H1 (cell line): ENCODE measurements at regions not wholly inside any gene's neighbourhood (a gene's known extent, or its start where the extent isn't known, plus 50 kb on each side); places are given as distances from the start of the nearest gene placed in this dataset.

ENCODE experiments used
- CTCF ChIA-PET: fragments of 300-600 bp; sonication (Branson Sonifier 250); formaldehyde crosslinking; loops from one replicate; lab custom pipeline; 2021; ENCODE audit not compliant: partially characterized antibody; lab: Charles Lee
- POLR2A ChIA-PET: fragments of 300-600 bp; sonication (Branson Sonifier 250); formaldehyde crosslinking; loops from one replicate; lab custom pipeline; 2021; ENCODE audit warnings: inconsistent platforms; ENCODE audit not compliant: partially characterized antibody; lab: Charles Lee
- DNase-seq, 2 experiments: peaks; one replicate each; pipeline versions ENCODE4 v3.0.0 to v3.0.0-alpha.2; 2010 to 2022; ENCODE audit warnings: low spot score in 2 of 2, low read depth in 1 of 2, mixed read lengths in 1 of 2
- FAIRE-seq: peaks from 2 replicates; lab custom pipeline; 2011; peaks lifted over from hg19 to GRCh38; lab: Jason Lieb, UNC
- H2AFZ ChIP-seq: 2 replicates; pipeline ENCODE4 v1.8.1; 2012; ENCODE audit warnings: low read length, inconsistent platforms
- H2AK5ac ChIP-seq: 2 replicates; pipeline ENCODE4 v1.6.1; 2013; ENCODE audit warnings: low read depth, low read length
- H2BK120ac ChIP-seq: replicated peaks from 2 replicates; pipeline ENCODE3; 2013; ENCODE audit warnings: low read depth, low read length, inconsistent platforms
- H2BK12ac ChIP-seq: 2 replicates; pipeline ENCODE4 v1.6.1; 2013; ENCODE audit warnings: low read depth, low read length
- H2BK15ac ChIP-seq: 2 replicates; pipeline ENCODE4 v1.6.1; 2013; ENCODE audit warnings: low read length
- H2BK20ac ChIP-seq: 2 replicates; pipeline ENCODE4 v1.6.1; 2013; ENCODE audit warnings: low read length
- H2BK5ac ChIP-seq: 2 replicates; pipeline ENCODE4 v1.6.1; 2013; ENCODE audit warnings: low read depth, low read length
- H3K14ac ChIP-seq: 2 replicates; pipeline ENCODE4 v1.6.1; 2013; ENCODE audit warnings: inconsistent platforms; ENCODE audit not compliant: insufficient read length
- H3K18ac ChIP-seq: 2 replicates; pipeline ENCODE4 v1.6.1; 2013; ENCODE audit warnings: low read length; ENCODE audit errors: extremely low read depth
- H3K23ac ChIP-seq: 2 replicates; pipeline ENCODE4 v1.6.1; 2013; ENCODE audit warnings: inconsistent platforms; ENCODE audit not compliant: insufficient read length
- H3K23me2 ChIP-seq: 2 replicates; pipeline ENCODE4 v1.6.1; 2013; ENCODE audit warnings: low read depth, low read length
- H3K27ac ChIP-seq: 2 replicates; pipeline ENCODE4 v1.6.1; 2011; ENCODE audit warnings: low read depth, low read length, inconsistent platforms
- H3K27me3 ChIP-seq, 4 experiments: replicated peaks in 1 of 4; 1 replicate in 1 of 4; 2 replicates in 3 of 4; pipeline versions ENCODE4 v1.6.1 to v1.8.1; 2011 to 2013; ENCODE audit warnings: low read length in 3 of 4, mild to moderate bottlenecking in 3 of 4, inconsistent platforms in 2 of 4, mixed read lengths in 2 of 4, moderate library complexity in 1 of 4; ENCODE audit not compliant: control insufficient read depth in 3 of 4, insufficient read depth in 3 of 4; ENCODE audit errors: extremely low read depth in 1 of 4
- H3K36me3 ChIP-seq, 4 experiments: 2 replicates each; pipeline versions ENCODE4 v1.6.1 to v1.8.1; 2011 to 2013; ENCODE audit warnings: mild to moderate bottlenecking in 4 of 4, low read length in 3 of 4, moderate library complexity in 2 of 4, control low read depth in 1 of 4, inconsistent platforms in 1 of 4; ENCODE audit not compliant: insufficient read depth in 4 of 4, control insufficient read depth in 2 of 4
- H3K4ac ChIP-seq: replicated peaks from 2 replicates; pipeline ENCODE3; 2013; ENCODE audit warnings: low read length, low read depth, mixed read lengths, inconsistent platforms; ENCODE audit not compliant: insufficient read length
- H3K4me1 ChIP-seq, 4 experiments: replicated peaks in 1 of 4; 1 replicate in 1 of 4; 2 replicates in 3 of 4; pipeline versions ENCODE4 v1.6.1 to v1.8.1; 2011 to 2013; ENCODE audit warnings: low read length in 3 of 4, inconsistent platforms in 2 of 4, mixed read lengths in 1 of 4; ENCODE audit not compliant: insufficient read depth in 4 of 4, control insufficient read depth in 3 of 4
- H3K4me2 ChIP-seq, 2 experiments: 2 replicates each; pipeline versions ENCODE4 v1.6.1 to v1.8.1; 2011 to 2013; ENCODE audit warnings: low read depth in 2 of 2, low read length in 2 of 2, control low read depth in 1 of 2, inconsistent platforms in 1 of 2, mild to moderate bottlenecking in 1 of 2; ENCODE audit not compliant: insufficient read depth in 1 of 2
- H3K4me3 ChIP-seq, 4 experiments: fragments of 200-600, 300-600 bp in 1 of 4; sonication (generic), shearing (Covaris generic), sonication (Bioruptor Twin) in 1 of 4; 2 replicates each; pipeline versions ENCODE4 v1.5.1 to v1.8.1; 2011 to 2016; ENCODE audit warnings: low read length in 4 of 4, low read depth in 3 of 4, control low read depth in 2 of 4, inconsistent platforms in 2 of 4, mild to moderate bottlenecking in 2 of 4, mixed read lengths in 1 of 4, moderate library complexity in 1 of 4; ENCODE audit not compliant: insufficient read depth in 2 of 4; ENCODE audit errors: extremely low read depth in 1 of 4
- H3K56ac ChIP-seq: replicated peaks from 2 replicates; pipeline ENCODE3; 2013; ENCODE audit warnings: low read depth, mild to moderate bottlenecking, mixed read lengths, low read length, inconsistent platforms; ENCODE audit not compliant: insufficient read length
- H3K79me1 ChIP-seq: 2 replicates; pipeline ENCODE4 v1.6.1; 2013; ENCODE audit warnings: low read depth, low read length, control low read depth
- H3K79me2 ChIP-seq, 2 experiments: 2 replicates each; pipeline versions ENCODE4 v1.6.1 to v1.8.1; 2012 to 2013; ENCODE audit warnings: low read length in 2 of 2, mild to moderate bottlenecking in 2 of 2, inconsistent platforms in 1 of 2; ENCODE audit not compliant: insufficient read depth in 2 of 2, control insufficient read depth in 1 of 2
- H3K9ac ChIP-seq, 4 experiments: replicated peaks in 1 of 4; 1 replicate in 1 of 4; 2 replicates in 3 of 4; pipeline versions ENCODE4 v1.6.1 to v1.8.1; 2011 to 2013; ENCODE audit warnings: low read depth in 3 of 4, low read length in 3 of 4, control low read depth in 2 of 4, mild to moderate bottlenecking in 2 of 4, moderate library complexity in 2 of 4, inconsistent platforms in 1 of 4; ENCODE audit errors: extremely low read depth in 1 of 4
- H3K9me3 ChIP-seq, 2 experiments: 2 replicates each; pipeline versions ENCODE4 v1.6.1 to v1.8.1; 2012 to 2013; ENCODE audit warnings: mild to moderate bottlenecking in 2 of 2, moderate library complexity in 2 of 2, control low read depth in 1 of 2, inconsistent platforms in 1 of 2, low read depth in 1 of 2, low read length in 1 of 2, mixed read lengths in 1 of 2; ENCODE audit not compliant: insufficient read depth in 2 of 2
- H4K20me1 ChIP-seq, 2 experiments: replicated peaks in 1 of 2; 2 replicates each; pipeline versions ENCODE3 to v1.8.1; 2011 to 2013; ENCODE audit warnings: inconsistent platforms in 2 of 2, low read length in 2 of 2, mild to moderate bottlenecking in 1 of 2; ENCODE audit not compliant: insufficient read depth in 2 of 2, control insufficient read depth in 1 of 2
- H4K5ac ChIP-seq: 2 replicates; pipeline ENCODE4 v1.6.1; 2013; ENCODE audit warnings: low read length, low read depth, mixed read lengths, inconsistent platforms; ENCODE audit not compliant: insufficient read length
- H4K8ac ChIP-seq: 2 replicates; pipeline ENCODE4 v1.8.0; 2013; ENCODE audit warnings: mild to moderate bottlenecking, moderate library complexity, low read length, inconsistent platforms; ENCODE audit not compliant: insufficient read depth; ENCODE audit errors: extremely low read depth
- H4K91ac ChIP-seq: replicated peaks from 2 replicates; pipeline ENCODE3; 2013; ENCODE audit warnings: low read length, mixed read lengths, inconsistent platforms; ENCODE audit not compliant: insufficient read length
- ASH2L ChIP-seq: fragments of 200-600, 300-600 bp; sonication (generic); IDR thresholded peaks from one replicate; pipeline ENCODE4 v1.7.1; 2017; ENCODE audit warnings: low read length
- CREB1 ChIP-seq: IDR thresholded peaks from 2 replicates; pipeline ENCODE4 v1.6.1; 2012; ENCODE audit warnings: inconsistent platforms
- HDAC2 ChIP-seq, 2 experiments: fragments of 300-600 bp in 1 of 2; sonication (generic) in 1 of 2; IDR thresholded peaks; 2 replicates each; pipeline ENCODE4 v1.6.1; 2011 to 2012; ENCODE audit warnings: low read depth in 2 of 2, low read length in 2 of 2, mild to moderate bottlenecking in 2 of 2, moderate library complexity in 2 of 2, borderline replicate concordance in 1 of 2, inconsistent platforms in 1 of 2
- JUND ChIP-seq: IDR thresholded peaks from 2 replicates; pipeline ENCODE4 v1.6.1; 2011; ENCODE audit warnings: mild to moderate bottlenecking, improper control_type of control experiment, low read length
- KDM1A ChIP-seq: fragments of 200-600, 300-600 bp; sonication (generic); IDR thresholded peaks from 2 replicates; pipeline ENCODE4 v1.7.1; 2016; ENCODE audit warnings: mild to moderate bottlenecking, low read length, borderline replicate concordance
- MAX ChIP-seq: IDR thresholded peaks from 2 replicates; pipeline ENCODE4 v1.6.1; 2012; ENCODE audit warnings: inconsistent platforms
- NANOG ChIP-seq: IDR thresholded peaks from 2 replicates; pipeline ENCODE4 v1.6.1; 2011; ENCODE audit warnings: low read length, low read depth, mild to moderate bottlenecking, inconsistent platforms; ENCODE audit not compliant: insufficient read depth, poor library complexity, severe bottlenecking
- RFX5 ChIP-seq: IDR thresholded peaks from 2 replicates; pipeline ENCODE4 v1.6.1; 2011; ENCODE audit warnings: low read depth, low read length, improper control_type of control experiment, borderline replicate concordance
- RNF2 ChIP-seq: fragments of 200-900, 300-1000 bp; sonication (generic); IDR thresholded peaks from 2 replicates; pipeline ENCODE4 v1.7.1; 2016; ENCODE audit warnings: borderline replicate concordance, low read depth, mild to moderate bottlenecking, antibody characterized with exemption, low read length; ENCODE audit not compliant: poor library complexity, severe bottlenecking; ENCODE audit errors: missing control alignments
- SIRT6 ChIP-seq: IDR thresholded peaks from one replicate; pipeline ENCODE4 v1.7.1; 2012; ENCODE audit warnings: low read length, inconsistent platforms
- USF2 ChIP-seq: IDR thresholded peaks from 2 replicates; pipeline ENCODE4 v1.6.1; 2011; ENCODE audit warnings: low read length, improper control_type of control experiment
- WGBS, 2 experiments: shearing (Covaris generic) in 1 of 2; methylation state at CpG; one replicate each; pipeline versions ENCODE4 v1.1.6 to v1.1.7; 2013 to 2015; ENCODE audit warnings: low lambda C conversion rate in 2 of 2, mixed read lengths in 2 of 2, inconsistent platforms in 1 of 2, low coverage in 1 of 2, missing lambda C conversion rate in 1 of 2; ENCODE audit not compliant: insufficient replicate concordance in 2 of 2, insufficient coverage in 1 of 2, insufficient read length in 1 of 2; ENCODE audit errors: extremely low coverage in 1 of 2, missing lambda C conversion rate in 1 of 2; 5-methylcytosine and 5-hydroxymethylcytosine counted together

GRCh38 chr2:129673234-129673633, 306.2 kb upstream of the RAB6C start:
- no peaks in the 10 kb centered on the region for H3K36me3 ChIP-seq
- DNase-seq = no peak
- POLR2A ChIA-PET = no interaction called here
- H4K20me1 ChIP-seq = no peaks in the 10 kb centered on the region
- H3K79me2 ChIP-seq = no peaks in the 10 kb centered on the region
- H3K9me3 ChIP-seq = no peaks in the 10 kb centered on the region
- no peak overlapping the region for H3K23ac ChIP-seq
- no peak overlapping the region for H3K4me2 ChIP-seq
- H4K91ac ChIP-seq = no peak overlapping the region
- H3K14ac ChIP-seq = no peak overlapping the region
- no peak overlapping the region for H3K9ac ChIP-seq
- no peaks in the 10 kb centered on the region; a peak in 2 of 7 replicates for H3K4me1 ChIP-seq
- no peaks in the 10 kb centered on the region for H3K79me1 ChIP-seq
- no peak overlapping the region for H3K56ac ChIP-seq
- WGBS, 2 experiments = 83% methylated on average over 5 of the region's 5 CpGs; no CpG with 5 or more reads in 1 of the 2 experiments
- H2BK120ac ChIP-seq = no peak overlapping the region
- no peak overlapping the region for H2BK15ac ChIP-seq
- H3K27me3 ChIP-seq = no peaks in the 10 kb centered on the region
- no peak overlapping the region for H2AK5ac ChIP-seq
- no peak overlapping the region for H2BK12ac ChIP-seq
- H4K5ac ChIP-seq = no peak overlapping the region
- no peak overlapping the region for H3K4me3 ChIP-seq
- no peak overlapping the region for H2BK5ac ChIP-seq
- no peak overlapping the region for H4K8ac ChIP-seq
- no peak for FAIRE-seq
- H3K27ac ChIP-seq = no peak overlapping the region
- H3K23me2 ChIP-seq = no peaks in the 10 kb centered on the region
- CTCF ChIA-PET = interaction anchor here (1.4 kb wide), 1 partner anchor 177 kb away, joined by 3 read pairs; no protein-coding TSS in a partner anchor
- no peak overlapping the region for H2AFZ ChIP-seq
- no peak overlapping the region for H3K18ac ChIP-seq
- H2BK20ac ChIP-seq = no peak overlapping the region
- no peak overlapping the region for H3K4ac ChIP-seq
- TF ChIP-seq RFX5 (no peak), KDM1A (no peak), NANOG (no peak), ASH2L (no peak), MAX (no peak), RNF2 (no peak), CREB1 (no peak), SIRT6 (no peak), JUND (no peak), USF2 (no peak), HDAC2 (IDR thresholded peaks at IDR 0.05; ENCODE audit: borderline replicate concordance in 1 of 2, low read depth in 2 of 2, low read length in 2 of 2) (no peak)
